ENCODE measurements at regions not wholly inside any gene's neighbourhood (a gene's known extent, or its start where the extent isn't known, plus 50 kb on each side); places are given as distances from the start of the nearest gene placed in this dataset.
"Not testable (repeated sequence)": the region's sequence is repeated elsewhere in the genome, so short reads cannot be mapped to it uniquely, and the experiment has no call there.

DNA sequence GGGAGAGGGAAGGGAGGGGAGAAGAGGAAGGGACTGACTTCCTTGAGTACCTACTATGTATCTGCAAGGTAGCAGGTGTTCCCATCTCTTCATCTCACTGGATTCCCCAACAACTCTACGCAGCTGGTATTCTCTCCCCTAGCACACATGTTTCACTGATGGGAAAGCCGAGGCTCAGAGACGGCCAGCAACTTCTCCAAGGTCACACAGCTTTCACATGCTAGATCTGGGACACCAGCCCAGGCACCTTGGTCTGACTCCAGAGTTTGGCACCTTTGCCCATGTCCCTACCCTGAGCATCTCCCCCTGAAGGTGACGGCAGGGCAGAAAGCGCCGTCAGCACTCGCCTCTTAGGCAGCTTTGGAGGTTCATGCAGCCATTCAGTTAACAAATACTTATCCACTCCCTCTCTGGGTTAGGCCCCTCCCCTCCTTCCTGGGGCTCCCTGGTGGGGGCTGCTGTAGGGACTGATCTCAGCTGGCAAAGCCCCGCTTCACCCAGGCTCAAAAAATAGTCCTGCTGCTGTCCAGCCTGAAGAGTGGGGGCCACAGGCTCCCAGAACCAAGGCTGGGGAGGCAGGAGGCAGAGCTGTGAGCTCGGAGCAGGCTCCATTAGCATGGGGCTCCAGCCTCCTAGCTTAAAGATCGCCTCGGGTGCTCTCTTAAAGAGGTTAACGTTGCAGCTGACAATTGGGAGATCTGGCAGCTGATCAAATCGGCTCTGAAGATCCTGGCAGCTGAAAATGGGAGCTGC is 79.4 kb downstream of the IGLL1 start:
- DNase-seq (ENCODE audit: low spot score), result no peak
- TF ChIP-seq, protein P1, sequence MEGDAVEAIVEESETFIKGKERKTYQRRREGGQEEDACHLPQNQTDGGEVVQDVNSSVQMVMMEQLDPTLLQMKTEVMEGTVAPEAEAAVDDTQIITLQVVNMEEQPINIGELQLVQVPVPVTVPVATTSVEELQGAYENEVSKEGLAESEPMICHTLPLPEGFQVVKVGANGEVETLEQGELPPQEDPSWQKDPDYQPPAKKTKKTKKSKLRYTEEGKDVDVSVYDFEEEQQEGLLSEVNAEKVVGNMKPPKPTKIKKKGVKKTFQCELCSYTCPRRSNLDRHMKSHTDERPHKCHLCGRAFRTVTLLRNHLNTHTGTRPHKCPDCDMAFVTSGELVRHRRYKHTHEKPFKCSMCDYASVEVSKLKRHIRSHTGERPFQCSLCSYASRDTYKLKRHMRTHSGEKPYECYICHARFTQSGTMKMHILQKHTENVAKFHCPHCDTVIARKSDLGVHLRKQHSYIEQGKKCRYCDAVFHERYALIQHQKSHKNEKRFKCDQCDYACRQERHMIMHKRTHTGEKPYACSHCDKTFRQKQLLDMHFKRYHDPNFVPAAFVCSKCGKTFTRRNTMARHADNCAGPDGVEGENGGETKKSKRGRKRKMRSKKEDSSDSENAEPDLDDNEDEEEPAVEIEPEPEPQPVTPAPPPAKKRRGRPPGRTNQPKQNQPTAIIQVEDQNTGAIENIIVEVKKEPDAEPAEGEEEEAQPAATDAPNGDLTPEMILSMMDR (IDR thresholded peaks at IDR 0.05), result no peak
- ATAC-seq (ENCODE audit: low FRiP score), result no peak

DNA sequence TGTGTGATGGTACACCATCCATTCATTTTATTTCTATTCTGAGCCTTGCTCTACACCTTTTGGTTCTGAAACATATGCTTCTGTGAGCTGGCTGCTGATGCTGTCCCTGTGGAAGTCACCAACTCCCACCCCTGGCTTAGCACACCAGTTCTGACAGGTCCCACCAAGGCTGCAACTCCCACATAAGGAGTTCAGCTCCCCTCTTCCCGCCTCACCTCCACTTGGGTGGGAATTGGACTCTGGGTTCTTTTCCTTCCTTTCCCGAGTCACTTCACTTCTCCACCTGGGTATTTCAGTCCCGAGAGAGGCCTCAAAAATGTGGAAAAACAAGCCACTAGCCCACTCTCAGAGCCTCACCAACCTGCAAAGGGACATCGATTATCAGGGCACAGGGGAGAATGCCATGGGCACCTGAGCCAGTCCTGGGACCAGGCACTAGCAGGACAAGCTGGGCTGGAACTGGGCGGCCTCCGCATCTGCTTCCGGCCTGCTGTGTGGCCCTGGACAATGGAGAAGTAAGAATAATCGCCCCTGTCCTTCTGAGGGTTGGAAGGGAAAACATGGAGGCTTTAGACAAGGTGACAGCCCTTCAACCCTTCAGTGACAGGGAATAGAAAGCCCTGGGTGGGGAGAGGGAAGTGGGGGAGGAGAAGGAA is 80.1 kb downstream of the IGLL1 start:
- TF ChIP-seq, protein P1 (IDR thresholded peaks at IDR 0.05), result no peak
- DNase-seq (ENCODE audit: low spot score) (no peak), ATAC-seq (ENCODE audit: low FRiP score) (no peak)

DNA sequence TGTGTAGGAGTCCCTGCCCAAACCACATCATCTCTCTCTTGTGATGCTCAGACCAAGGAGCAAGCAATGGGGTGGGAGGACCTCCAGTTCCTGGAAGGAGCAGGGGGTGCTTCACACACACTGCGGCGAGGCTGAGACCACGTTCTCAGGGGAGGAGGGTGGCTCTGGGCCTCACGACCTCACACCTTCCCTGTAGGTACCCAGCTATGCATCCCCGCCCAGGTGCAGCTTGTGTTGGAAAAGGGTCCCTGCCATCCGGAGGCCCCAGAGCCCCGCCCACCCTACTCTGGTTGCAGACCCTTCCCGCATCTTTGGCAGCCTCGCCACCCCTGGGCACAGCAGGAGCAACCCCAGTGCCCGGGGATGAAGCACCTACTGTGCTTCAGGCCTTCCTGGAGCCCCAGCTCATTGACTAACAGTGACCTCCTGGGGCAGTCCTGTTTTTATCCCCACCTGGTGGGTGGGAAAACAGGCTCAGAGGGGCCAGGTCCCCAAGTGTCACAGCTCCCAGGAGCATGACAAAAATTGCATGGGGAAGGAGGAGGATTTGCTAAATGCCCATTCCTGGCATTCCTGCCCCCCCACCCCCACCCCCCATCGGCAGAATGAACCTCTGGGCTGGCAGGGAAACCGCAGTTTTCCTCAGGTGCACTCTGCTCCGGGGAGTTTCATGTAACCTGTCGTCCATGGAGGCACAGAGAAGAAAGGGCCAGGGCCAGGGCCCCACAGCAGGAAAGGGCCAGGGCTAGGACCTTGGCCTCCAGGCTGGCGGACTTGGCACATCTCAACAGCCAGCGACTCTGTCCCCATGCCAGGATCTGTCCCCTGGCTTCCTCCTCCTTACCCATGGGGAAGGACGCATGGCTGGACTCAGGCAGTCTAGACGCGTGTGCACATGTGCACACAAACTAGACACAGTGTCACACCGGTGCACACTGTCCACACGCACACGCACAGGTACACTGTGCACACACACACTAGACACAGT is 81.0 kb downstream of the IGLL1 start:
- ATAC-seq (ENCODE audit: low FRiP score) (no peak), DNase-seq (ENCODE audit: low spot score) (no peak)
- TF ChIP-seq, protein P1 (IDR thresholded peaks at IDR 0.05), result no peak

DNA sequence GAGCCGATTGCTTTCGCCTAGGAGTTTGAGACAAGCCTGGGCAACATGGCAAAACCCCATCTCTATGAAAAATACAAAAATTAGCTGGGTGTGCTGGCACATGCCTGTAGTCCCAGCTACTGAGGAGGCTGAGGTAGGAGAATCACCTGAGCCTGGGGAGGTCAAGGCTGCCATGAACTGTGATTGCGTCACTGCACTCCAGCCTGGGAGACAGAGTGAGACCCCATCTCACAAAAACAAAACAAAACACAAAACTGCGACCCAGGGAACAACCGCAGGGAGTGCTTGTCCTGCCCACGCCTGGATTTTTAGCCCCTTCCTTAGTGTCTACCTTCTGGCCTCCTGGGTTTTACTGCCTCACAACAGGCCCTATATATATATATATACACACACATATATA is 82.2 kb downstream of the IGLL1 start:
- not testable (repeated sequence) for DNase-seq (ENCODE audit: low spot score); ATAC-seq (ENCODE audit: low FRiP score)

DNA sequence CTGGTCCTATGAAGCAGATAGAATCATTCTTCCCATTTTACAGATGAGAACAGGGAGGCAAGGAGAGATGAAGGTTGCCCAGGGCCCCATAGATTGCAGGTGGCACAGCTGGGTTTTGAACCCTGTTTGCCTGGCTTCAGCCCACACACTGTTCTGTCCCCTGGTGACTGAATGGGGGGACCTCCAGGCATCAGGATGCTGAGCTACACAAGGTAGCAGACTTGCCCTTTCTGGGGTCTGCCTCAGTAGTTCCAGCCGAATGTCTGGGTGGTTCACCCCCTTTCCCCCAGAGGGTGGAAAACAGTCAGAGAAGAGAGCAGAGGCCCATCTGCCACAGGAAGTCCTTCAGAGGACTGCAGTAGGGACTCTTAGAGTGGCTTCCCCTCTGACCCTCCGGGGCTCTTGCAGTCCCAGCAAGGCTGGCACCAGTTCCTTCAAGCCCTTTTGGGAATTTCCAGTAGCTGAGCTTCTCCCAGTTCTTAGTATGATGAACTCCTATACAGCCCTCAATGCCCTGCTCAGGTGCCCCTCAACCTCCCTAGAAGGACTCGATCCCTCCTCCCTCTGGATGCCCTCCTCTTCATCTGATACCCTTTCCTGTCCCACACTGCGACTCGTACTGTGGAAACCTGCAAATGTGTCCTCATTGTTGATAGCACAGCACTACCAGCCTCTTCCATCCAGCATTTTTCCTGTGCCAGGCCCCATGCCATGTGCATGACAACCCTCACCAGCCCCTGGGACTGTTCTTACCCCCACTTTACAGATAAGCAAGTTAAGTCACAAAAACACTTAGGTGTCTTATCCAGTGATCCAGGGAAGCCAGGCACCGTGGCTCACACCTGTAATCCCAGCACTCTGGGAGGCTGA is 82.8 kb downstream of the IGLL1 start:
- no peak for DNase-seq (ENCODE audit: low spot score)
- ATAC-seq (ENCODE audit: low FRiP score), result no peak
- TF ChIP-seq, protein P1 (IDR thresholded peaks at IDR 0.05), result no peak

DNA sequence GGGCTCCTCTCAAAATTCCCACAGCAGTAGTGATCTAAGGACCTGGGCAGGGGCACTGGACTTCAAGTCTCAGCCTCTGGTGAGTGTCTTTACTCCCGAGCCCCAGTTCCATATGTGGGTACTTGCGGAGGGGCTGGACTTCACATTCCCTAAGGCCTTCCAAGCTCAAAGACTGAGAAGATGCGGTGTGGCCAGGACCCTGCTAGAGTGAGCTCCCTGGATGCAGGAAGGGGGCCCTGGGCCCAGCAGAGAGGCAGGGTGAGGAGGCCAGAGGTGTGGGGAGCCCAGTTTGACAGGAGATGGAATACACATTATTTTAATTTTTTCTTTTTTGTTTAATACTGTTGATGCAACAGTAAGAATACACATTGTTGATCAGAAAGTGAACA is 83.7 kb downstream of the IGLL1 start:
- ATAC-seq (ENCODE audit: low FRiP score), result no peak
- TF ChIP-seq, protein P1 (IDR thresholded peaks at IDR 0.05), result no peak
- no peak for DNase-seq (ENCODE audit: low spot score)
